OCI-LY7 (cell line): ENCODE measurements at regions not wholly inside any gene's neighbourhood (a gene's known extent, or its start where the extent isn't known, plus 50 kb on each side); places are given as distances from the start of the nearest gene placed in this dataset.

Experiments used
- EZH2phosphoT487 ChIP-seq: fragments of 200-600 bp; sonication (generic); IDR thresholded peaks from 2 replicates; pipeline ENCODE4 v1.6.1; 2018; ENCODE audit warnings: low read depth, borderline replicate concordance, mild to moderate bottlenecking, mixed run types, antibody characterized with exemption, low read length, moderate library complexity, mixed read lengths
- TF ChIP-seq, protein P1 (sequence below): fragments of 200-600 bp; sonication (generic); conservative IDR thresholded peaks from 2 replicates; pipeline ENCODE4 v1.5.1; 2014; ENCODE audit warnings: mild to moderate bottlenecking, antibody characterized with exemption, low read length, moderate library complexity, mixed read lengths

DNA sequence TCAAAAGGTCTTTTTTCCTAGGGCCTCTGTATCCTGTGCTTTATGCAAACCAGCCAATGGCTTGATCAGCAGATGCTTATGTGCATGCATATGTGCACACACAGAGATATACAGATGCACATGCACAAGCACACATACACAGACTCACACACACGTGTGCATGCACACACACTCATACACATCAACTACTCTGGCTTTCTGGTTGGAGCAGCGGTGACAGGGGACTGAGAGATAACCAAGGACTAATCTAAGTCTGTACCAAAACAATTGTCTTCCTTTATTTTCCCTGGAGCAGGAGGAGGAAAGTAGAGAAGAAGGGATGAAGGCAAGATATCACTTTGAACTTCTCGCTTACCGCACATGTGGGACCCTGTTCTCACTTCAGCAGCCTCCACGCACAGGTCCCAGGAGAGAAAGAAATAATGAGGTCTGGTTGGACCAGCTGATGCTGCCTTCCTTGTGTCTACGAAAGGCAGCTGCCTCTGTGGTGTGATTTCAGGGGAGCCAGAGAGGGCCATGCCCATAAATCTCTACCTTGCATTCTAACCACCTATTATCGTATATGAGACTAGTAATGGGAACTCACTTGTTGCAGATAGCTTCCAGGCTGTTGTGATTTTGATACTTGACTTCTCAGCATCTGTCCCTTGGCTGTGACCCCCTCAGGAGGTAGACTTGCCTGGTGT lies 338.0 kb downstream of the EN1 start:
- TF ChIP-seq, protein P1, sequence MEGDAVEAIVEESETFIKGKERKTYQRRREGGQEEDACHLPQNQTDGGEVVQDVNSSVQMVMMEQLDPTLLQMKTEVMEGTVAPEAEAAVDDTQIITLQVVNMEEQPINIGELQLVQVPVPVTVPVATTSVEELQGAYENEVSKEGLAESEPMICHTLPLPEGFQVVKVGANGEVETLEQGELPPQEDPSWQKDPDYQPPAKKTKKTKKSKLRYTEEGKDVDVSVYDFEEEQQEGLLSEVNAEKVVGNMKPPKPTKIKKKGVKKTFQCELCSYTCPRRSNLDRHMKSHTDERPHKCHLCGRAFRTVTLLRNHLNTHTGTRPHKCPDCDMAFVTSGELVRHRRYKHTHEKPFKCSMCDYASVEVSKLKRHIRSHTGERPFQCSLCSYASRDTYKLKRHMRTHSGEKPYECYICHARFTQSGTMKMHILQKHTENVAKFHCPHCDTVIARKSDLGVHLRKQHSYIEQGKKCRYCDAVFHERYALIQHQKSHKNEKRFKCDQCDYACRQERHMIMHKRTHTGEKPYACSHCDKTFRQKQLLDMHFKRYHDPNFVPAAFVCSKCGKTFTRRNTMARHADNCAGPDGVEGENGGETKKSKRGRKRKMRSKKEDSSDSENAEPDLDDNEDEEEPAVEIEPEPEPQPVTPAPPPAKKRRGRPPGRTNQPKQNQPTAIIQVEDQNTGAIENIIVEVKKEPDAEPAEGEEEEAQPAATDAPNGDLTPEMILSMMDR: no peak
- TF ChIP-seq EZH2phosphoT487: no peak
